Esophagus muscularis mucosa (tissue), 4 donors: ENCODE measurements at regions not wholly inside any gene's neighbourhood (a gene's known extent, or its start where the extent isn't known, plus 50 kb on each side); places are given as distances from the start of the nearest gene placed in this dataset.

ENCODE experiments used
- EP300 ChIP-seq: sonication (generic); formaldehyde crosslinking; IDR thresholded peaks from one replicate; pipeline ENCODE4 v1.6.1; 2017; ENCODE audit warnings: antibody characterized with exemption
- POLR2AphosphoS5 ChIP-seq, 2 donors: sonication (generic); formaldehyde crosslinking; IDR thresholded peaks; one replicate each; pipeline ENCODE4 v1.6.1; 2017; ENCODE audit warnings: antibody characterized with exemption in 2 of 2
- TF ChIP-seq, protein P1 (sequence below), 3 experiments: fragments of 200-600 bp in 2 of 3; fragments of 450-650 bp in 1 of 3; sonication (generic) in 2 of 3; IDR thresholded peaks; one replicate each; pipeline ENCODE4 v1.5.1; 2017 to 2019; ENCODE audit warnings: antibody characterized with exemption in 3 of 3, mild to moderate bottlenecking in 2 of 3, moderate library complexity in 1 of 3

DNA sequence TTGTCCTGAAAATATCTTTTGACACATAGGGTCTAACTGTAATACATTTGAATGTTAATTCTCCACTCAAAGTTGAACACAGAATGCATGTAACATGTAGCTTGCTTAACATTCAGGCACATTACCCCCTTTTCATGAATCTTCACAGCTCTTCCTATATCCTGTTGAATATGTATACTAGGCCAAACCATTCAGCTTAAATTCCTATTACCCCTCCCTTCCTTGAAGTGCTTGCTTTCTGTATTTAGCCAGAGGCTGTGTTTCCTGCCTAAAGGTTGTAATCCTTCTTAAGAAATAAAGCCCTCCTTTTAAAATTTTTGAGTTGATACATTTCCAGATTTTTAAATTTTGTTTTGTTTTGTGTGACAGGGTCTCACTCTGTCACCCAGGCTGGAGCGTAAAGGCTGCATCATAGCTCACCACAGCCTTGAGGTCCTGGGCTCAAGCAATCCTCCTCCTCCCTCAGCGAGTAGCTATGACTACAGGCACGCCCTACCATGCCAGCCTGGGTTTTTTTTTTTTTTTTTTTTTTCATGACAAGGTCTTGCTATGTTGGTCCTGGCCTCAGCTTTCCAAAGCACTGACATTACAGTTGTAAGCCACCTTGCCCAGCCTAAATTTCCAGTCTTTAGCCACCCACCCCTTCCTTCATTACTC lies 357.6 kb downstream of the DSC3 start:
- TF ChIP-seq, protein P1, sequence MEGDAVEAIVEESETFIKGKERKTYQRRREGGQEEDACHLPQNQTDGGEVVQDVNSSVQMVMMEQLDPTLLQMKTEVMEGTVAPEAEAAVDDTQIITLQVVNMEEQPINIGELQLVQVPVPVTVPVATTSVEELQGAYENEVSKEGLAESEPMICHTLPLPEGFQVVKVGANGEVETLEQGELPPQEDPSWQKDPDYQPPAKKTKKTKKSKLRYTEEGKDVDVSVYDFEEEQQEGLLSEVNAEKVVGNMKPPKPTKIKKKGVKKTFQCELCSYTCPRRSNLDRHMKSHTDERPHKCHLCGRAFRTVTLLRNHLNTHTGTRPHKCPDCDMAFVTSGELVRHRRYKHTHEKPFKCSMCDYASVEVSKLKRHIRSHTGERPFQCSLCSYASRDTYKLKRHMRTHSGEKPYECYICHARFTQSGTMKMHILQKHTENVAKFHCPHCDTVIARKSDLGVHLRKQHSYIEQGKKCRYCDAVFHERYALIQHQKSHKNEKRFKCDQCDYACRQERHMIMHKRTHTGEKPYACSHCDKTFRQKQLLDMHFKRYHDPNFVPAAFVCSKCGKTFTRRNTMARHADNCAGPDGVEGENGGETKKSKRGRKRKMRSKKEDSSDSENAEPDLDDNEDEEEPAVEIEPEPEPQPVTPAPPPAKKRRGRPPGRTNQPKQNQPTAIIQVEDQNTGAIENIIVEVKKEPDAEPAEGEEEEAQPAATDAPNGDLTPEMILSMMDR (IDR thresholded peaks at IDR 0.05), result no peak
- no peak for TF ChIP-seq POLR2AphosphoS5 (IDR thresholded peaks at IDR 0.05)
- TF ChIP-seq EP300, result no peak
